ENCODE measurements at regions not wholly inside any gene's neighbourhood (a gene's known extent, or its start where the extent isn't known, plus 50 kb on each side); places are given as distances from the start of the nearest gene placed in this dataset.

DNA sequence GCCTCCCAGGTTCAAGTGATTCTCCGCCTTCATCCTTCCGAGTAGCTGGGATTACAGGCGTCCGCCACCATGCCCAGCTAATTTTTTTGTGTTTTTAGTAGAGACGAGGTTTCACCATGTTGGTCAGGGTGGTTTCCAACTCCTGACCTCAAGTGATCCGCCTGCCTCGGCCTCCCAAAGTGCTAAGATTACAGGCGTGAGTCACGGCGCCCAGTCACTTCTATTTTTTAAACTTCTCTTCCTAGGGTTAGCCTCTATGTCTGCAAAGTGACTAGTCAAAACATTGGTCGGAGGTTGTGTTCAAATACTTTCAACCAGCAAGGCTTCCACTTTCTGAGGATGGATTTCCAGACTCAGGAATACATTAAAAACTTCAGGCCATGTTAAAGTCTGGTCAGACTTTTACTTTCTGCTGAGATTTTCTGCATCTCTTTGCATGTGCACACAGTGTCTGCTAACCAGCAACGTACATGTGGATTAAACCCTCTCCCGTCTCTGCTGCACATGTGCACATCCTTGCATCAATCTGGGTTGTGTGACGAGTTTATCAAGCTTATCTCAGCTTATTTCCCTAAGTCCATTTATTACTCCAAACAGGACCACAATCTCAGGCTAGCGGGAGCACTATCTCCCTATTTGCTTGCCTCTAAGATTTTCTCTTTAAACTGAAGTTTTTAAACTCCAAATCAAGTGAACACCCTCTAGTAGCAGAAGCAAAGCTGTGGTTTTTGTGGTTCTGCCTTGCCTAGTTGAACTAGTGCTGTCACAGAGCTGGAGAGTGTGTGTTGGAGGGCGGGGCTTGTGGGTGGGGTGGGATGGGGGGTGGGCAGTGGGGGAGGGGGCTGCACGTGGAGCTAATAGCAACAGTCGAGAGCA, 525.2 kb upstream of the GOT2 start:
- Histone ChIP-seq H3F3A (ENCODE audit: insufficient read depth, low read length, poor library complexity, severe bottlenecking) (no peaks in the 10 kb centered on the region), H3K9ac (ENCODE audit: low read length) (no peak overlapping the region), H3K4me3 (ENCODE audit: low read length) (no peak overlapping the region), H2AFZ (ENCODE audit: low read depth, low read length) (no peak overlapping the region), H3K9me2 (ENCODE audit: insufficient read depth, low read length) (no peaks in the 10 kb centered on the region), H3K27me3 (ENCODE audit: insufficient read depth, low read depth, low read length) (no peaks in the 10 kb centered on the region), H3K27ac (ENCODE audit: low read length) (no peak overlapping the region), H3K9me3 (ENCODE audit: low read length) (no peaks in the 10 kb centered on the region), H3K79me2 (replicated peaks; ENCODE audit: insufficient read depth, low read length) (no peaks in the 10 kb centered on the region), H3K4me2 (ENCODE audit: low read length) (no peak overlapping the region), H4K20me1 (ENCODE audit: insufficient read depth) (no peaks in the 10 kb centered on the region), H3K36me3 (ENCODE audit: insufficient read depth, low read length) (no peaks in the 10 kb centered on the region)
- TF ChIP-seq EP300 (conservative IDR thresholded peaks at IDR 0.05; ENCODE audit: poor library complexity, severe bottlenecking) (no peak), POLR2AphosphoS5 (IDR thresholded peaks at IDR 0.05) (no peak), SMC3 (conservative IDR thresholded peaks at IDR 0.05; ENCODE audit: poor library complexity) (no peak), RAD21 (conservative IDR thresholded peaks at IDR 0.05) (no peak), TAF1 (IDR thresholded peaks at IDR 0.05; ENCODE audit: low read depth) (no peak), MXI1 (conservative IDR thresholded peaks at IDR 0.05; ENCODE audit: poor library complexity, severe bottlenecking) (no peak), EZH2 (IDR thresholded peaks at IDR 0.05; ENCODE audit: borderline replicate concordance, insufficient read depth, low read length, poor library complexity, severe bottlenecking) (no peak)
- TF ChIP-seq, protein P1, sequence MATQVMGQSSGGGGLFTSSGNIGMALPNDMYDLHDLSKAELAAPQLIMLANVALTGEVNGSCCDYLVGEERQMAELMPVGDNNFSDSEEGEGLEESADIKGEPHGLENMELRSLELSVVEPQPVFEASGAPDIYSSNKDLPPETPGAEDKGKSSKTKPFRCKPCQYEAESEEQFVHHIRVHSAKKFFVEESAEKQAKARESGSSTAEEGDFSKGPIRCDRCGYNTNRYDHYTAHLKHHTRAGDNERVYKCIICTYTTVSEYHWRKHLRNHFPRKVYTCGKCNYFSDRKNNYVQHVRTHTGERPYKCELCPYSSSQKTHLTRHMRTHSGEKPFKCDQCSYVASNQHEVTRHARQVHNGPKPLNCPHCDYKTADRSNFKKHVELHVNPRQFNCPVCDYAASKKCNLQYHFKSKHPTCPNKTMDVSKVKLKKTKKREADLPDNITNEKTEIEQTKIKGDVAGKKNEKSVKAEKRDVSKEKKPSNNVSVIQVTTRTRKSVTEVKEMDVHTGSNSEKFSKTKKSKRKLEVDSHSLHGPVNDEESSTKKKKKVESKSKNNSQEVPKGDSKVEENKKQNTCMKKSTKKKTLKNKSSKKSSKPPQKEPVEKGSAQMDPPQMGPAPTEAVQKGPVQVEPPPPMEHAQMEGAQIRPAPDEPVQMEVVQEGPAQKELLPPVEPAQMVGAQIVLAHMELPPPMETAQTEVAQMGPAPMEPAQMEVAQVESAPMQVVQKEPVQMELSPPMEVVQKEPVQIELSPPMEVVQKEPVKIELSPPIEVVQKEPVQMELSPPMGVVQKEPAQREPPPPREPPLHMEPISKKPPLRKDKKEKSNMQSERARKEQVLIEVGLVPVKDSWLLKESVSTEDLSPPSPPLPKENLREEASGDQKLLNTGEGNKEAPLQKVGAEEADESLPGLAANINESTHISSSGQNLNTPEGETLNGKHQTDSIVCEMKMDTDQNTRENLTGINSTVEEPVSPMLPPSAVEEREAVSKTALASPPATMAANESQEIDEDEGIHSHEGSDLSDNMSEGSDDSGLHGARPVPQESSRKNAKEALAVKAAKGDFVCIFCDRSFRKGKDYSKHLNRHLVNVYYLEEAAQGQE (IDR thresholded peaks at IDR 0.05; ENCODE audit: borderline replicate concordance): no peak
- TF ChIP-seq, protein P2, sequence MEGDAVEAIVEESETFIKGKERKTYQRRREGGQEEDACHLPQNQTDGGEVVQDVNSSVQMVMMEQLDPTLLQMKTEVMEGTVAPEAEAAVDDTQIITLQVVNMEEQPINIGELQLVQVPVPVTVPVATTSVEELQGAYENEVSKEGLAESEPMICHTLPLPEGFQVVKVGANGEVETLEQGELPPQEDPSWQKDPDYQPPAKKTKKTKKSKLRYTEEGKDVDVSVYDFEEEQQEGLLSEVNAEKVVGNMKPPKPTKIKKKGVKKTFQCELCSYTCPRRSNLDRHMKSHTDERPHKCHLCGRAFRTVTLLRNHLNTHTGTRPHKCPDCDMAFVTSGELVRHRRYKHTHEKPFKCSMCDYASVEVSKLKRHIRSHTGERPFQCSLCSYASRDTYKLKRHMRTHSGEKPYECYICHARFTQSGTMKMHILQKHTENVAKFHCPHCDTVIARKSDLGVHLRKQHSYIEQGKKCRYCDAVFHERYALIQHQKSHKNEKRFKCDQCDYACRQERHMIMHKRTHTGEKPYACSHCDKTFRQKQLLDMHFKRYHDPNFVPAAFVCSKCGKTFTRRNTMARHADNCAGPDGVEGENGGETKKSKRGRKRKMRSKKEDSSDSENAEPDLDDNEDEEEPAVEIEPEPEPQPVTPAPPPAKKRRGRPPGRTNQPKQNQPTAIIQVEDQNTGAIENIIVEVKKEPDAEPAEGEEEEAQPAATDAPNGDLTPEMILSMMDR (IDR thresholded peaks at IDR 0.05; ENCODE audit: poor library complexity, severe bottlenecking): no peak

DNA sequence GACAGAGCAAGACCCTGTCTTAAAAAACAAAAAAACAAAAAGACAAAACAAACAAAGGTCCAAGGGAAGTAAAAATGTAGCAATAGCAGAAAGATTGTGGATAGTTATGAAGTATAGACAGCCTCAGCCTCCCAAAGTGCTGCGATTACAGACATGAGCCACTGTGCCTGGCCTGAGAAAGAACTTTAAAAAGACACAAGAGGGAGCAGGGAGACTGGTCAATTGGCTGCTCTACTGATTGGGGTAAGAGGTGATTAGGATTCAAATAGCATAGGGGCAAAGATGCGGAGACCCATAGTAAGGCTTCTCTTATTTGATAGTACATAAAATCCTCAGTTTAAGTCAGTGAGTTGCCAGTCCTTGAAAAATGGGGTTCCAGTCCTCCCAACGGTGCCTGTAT, 518.2 kb upstream of the GOT2 start:
- TF ChIP-seq EP300 (conservative IDR thresholded peaks at IDR 0.05; ENCODE audit: poor library complexity, severe bottlenecking): no peak
- TF ChIP-seq TAF1 (IDR thresholded peaks at IDR 0.05; ENCODE audit: low read depth): no peak
- TF ChIP-seq MXI1 (conservative IDR thresholded peaks at IDR 0.05; ENCODE audit: poor library complexity, severe bottlenecking): no peak
- TF ChIP-seq RAD21 (conservative IDR thresholded peaks at IDR 0.05): no peak
- TF ChIP-seq SMC3 (conservative IDR thresholded peaks at IDR 0.05; ENCODE audit: poor library complexity): no peak
- TF ChIP-seq, protein P1 (IDR thresholded peaks at IDR 0.05; ENCODE audit: borderline replicate concordance): no peak
- TF ChIP-seq, protein P2 (IDR thresholded peaks at IDR 0.05; ENCODE audit: poor library complexity, severe bottlenecking): no peak
- TF ChIP-seq EZH2 (IDR thresholded peaks at IDR 0.05; ENCODE audit: borderline replicate concordance, insufficient read depth, low read length, poor library complexity, severe bottlenecking): no peak
- TF ChIP-seq POLR2AphosphoS5 (IDR thresholded peaks at IDR 0.05): no peak
- Histone ChIP-seq H3K79me2 (replicated peaks; ENCODE audit: insufficient read depth, low read length) (no peaks in the 10 kb centered on the region), H3K4me3 (ENCODE audit: low read length) (no peak overlapping the region), H3F3A (ENCODE audit: insufficient read depth, low read length, poor library complexity, severe bottlenecking) (no peaks in the 10 kb centered on the region), H3K9me3 (ENCODE audit: low read length) (no peaks in the 10 kb centered on the region), H3K9ac (ENCODE audit: low read length) (no peak overlapping the region), H3K9me2 (ENCODE audit: insufficient read depth, low read length) (no peaks in the 10 kb centered on the region), H3K36me3 (ENCODE audit: insufficient read depth, low read length) (no peaks in the 10 kb centered on the region), H4K20me1 (ENCODE audit: insufficient read depth) (no peaks in the 10 kb centered on the region), H3K27me3 (ENCODE audit: insufficient read depth, low read depth, low read length) (no peaks in the 10 kb centered on the region), H3K27ac (ENCODE audit: low read length) (no peak overlapping the region), H3K4me2 (ENCODE audit: low read length) (no peak overlapping the region), H2AFZ (ENCODE audit: low read depth, low read length) (no peak overlapping the region)

All from neural cell (in vitro differentiated cells).